Glutamatergic neuron (in vitro differentiated cells): ENCODE measurements at regions not wholly inside any gene's neighbourhood (a gene's known extent, or its start where the extent isn't known, plus 50 kb on each side); places are given as distances from the start of the nearest gene placed in this dataset.

ENCODE experiments used
- DNase-seq: peaks from one replicate; pipeline ENCODE4 v3.0.0; 2022
- H3K27ac Mint-ChIP-seq: one replicate; pipeline ENCODE4 v1.8.0; 2020; ENCODE audit warnings: mild to moderate bottlenecking, mixed read lengths, inconsistent platforms; ENCODE audit not compliant: unreplicated experiment
- H3K27me3 Mint-ChIP-seq: one replicate; pipeline ENCODE4 v1.8.0; 2020; ENCODE audit warnings: mild to moderate bottlenecking, moderate library complexity, mixed read lengths, inconsistent platforms; ENCODE audit not compliant: unreplicated experiment
- H3K36me3 Mint-ChIP-seq: one replicate; pipeline ENCODE4 v1.8.0; 2020; ENCODE audit warnings: mild to moderate bottlenecking, mixed read lengths, inconsistent platforms; ENCODE audit not compliant: unreplicated experiment
- H3K4me1 Mint-ChIP-seq: one replicate; pipeline ENCODE4 v1.8.0; 2020; ENCODE audit warnings: mild to moderate bottlenecking, low read depth, mixed read lengths, inconsistent platforms; ENCODE audit not compliant: unreplicated experiment
- H3K4me3 Mint-ChIP-seq: one replicate; pipeline ENCODE4 v1.8.0; 2020; ENCODE audit warnings: mild to moderate bottlenecking, mixed read lengths, inconsistent platforms; ENCODE audit not compliant: unreplicated experiment
- H3K9me3 Mint-ChIP-seq: one replicate; pipeline ENCODE4 v1.8.0; 2020; ENCODE audit warnings: mild to moderate bottlenecking, moderate library complexity, mixed read lengths, inconsistent platforms; ENCODE audit not compliant: unreplicated experiment
- CTCF ChIP-seq: fragments of 200-600 bp; sonication (generic); IDR thresholded peaks from one replicate; pipeline ENCODE4 v1.5.0; 2021; ENCODE audit not compliant: partially characterized antibody, unreplicated experiment

- Mint-ChIP-seq H3K4me3 (no peak overlapping the region), H3K27ac (no peak overlapping the region), H3K4me1 (no peaks in the 10 kb centered on the region), H3K9me3 (no peaks in the 10 kb centered on the region), H3K36me3 (no peaks in the 10 kb centered on the region), H3K27me3 (no peaks in the 10 kb centered on the region)
- TF ChIP-seq CTCF: no peak
- DNase-seq: no peak
Measured at GRCh38 chr14:36020120-36021029, 156.1 kb downstream of the PTCSC3 start.

- no peaks in the 10 kb centered on the region for H3K27me3 Mint-ChIP-seq
- no peak overlapping the region for H3K4me3 Mint-ChIP-seq
- H3K27ac Mint-ChIP-seq: no peak overlapping the region
- DNase-seq: no peak
- no peaks in the 10 kb centered on the region for H3K4me1 Mint-ChIP-seq
- H3K9me3 Mint-ChIP-seq: no peaks in the 10 kb centered on the region
- H3K36me3 Mint-ChIP-seq: no peaks in the 10 kb centered on the region
- TF ChIP-seq CTCF: no peak
Measured at GRCh38 chr14:36019126-36019525, 157.4 kb downstream of the PTCSC3 start.

GRCh38 chr14:36014236-36014635 is 162.3 kb downstream of the PTCSC3 start:
- Mint-ChIP-seq H3K4me3 (no peak overlapping the region), H3K27ac (no peak overlapping the region), H3K4me1 (no peaks in the 10 kb centered on the region), H3K9me3 (no peaks in the 10 kb centered on the region), H3K27me3 (peaks cover 2% of the 10 kb centered on the region), H3K36me3 (no peaks in the 10 kb centered on the region)
- no peak for DNase-seq
- no peak for TF ChIP-seq CTCF

GRCh38 chr14:36013483-36013882 is 163.0 kb downstream of the PTCSC3 start:
- Mint-ChIP-seq H3K36me3 (no peaks in the 10 kb centered on the region), H3K4me1 (no peaks in the 10 kb centered on the region), H3K27ac (no peak overlapping the region), H3K9me3 (no peaks in the 10 kb centered on the region), H3K27me3 (peaks cover 6% of the 10 kb centered on the region), H3K4me3 (no peak overlapping the region)
- DNase-seq: no peak
- TF ChIP-seq CTCF: no peak

GRCh38 chr14:36012621-36013020 is 163.9 kb downstream of the PTCSC3 start:
- H3K27me3 Mint-ChIP-seq: peaks cover 6% of the 10 kb centered on the region
- no peak for TF ChIP-seq CTCF
- no peaks in the 10 kb centered on the region for H3K9me3 Mint-ChIP-seq
- no peaks in the 10 kb centered on the region for H3K36me3 Mint-ChIP-seq
- no peak for DNase-seq
- no peak overlapping the region for H3K27ac Mint-ChIP-seq
- no peaks in the 10 kb centered on the region for H3K4me1 Mint-ChIP-seq
- H3K4me3 Mint-ChIP-seq: no peak overlapping the region
